SU-DHL-6 (cell line): ENCODE measurements at regions not wholly inside any gene's neighbourhood (a gene's known extent, or its start where the extent isn't known, plus 50 kb on each side); places are given as distances from the start of the nearest gene placed in this dataset.

Experiments used
- H2AFZ ChIP-seq: fragments of 200-600 bp; sonication (generic); 2 replicates; pipeline ENCODE4 v1.6.1; 2014; ENCODE audit warnings: low read depth, mild to moderate bottlenecking, moderate library complexity, mixed read lengths, antibody characterized with exemption, low read length; ENCODE audit not compliant: severe bottlenecking
- H3F3A ChIP-seq: fragments of 200-600 bp; shearing (Covaris generic); 2 replicates; pipeline ENCODE4 v1.6.0; 2016; ENCODE audit warnings: antibody characterized with exemption, mild to moderate bottlenecking; ENCODE audit not compliant: insufficient read depth
- H3K27ac ChIP-seq: fragments of 200-600 bp; sonication (generic); 2 replicates; pipeline ENCODE4 v1.5.1; 2016; ENCODE audit warnings: low read depth, mild to moderate bottlenecking, low read length, moderate library complexity, mixed read lengths
- H3K27me3 ChIP-seq: fragments of 200-600 bp; sonication (generic), shearing (Covaris generic); 2 replicates; pipeline ENCODE4 v1.6.0; 2014; ENCODE audit warnings: mild to moderate bottlenecking, low read length
- H3K36me3 ChIP-seq: fragments of 200-600 bp; sonication (generic); 2 replicates; pipeline ENCODE4 v1.6.1; 2014; ENCODE audit warnings: mild to moderate bottlenecking, low read length, mixed read lengths
- H3K4me2 ChIP-seq: fragments of 300-600, 200-600 bp; shearing (Covaris generic), sonication (generic); 2 replicates; pipeline ENCODE4 v1.6.0; 2014; ENCODE audit warnings: low read length, low read depth, mild to moderate bottlenecking; ENCODE audit not compliant: poor library complexity, severe bottlenecking
- H3K4me3 ChIP-seq: fragments of 200-600 bp; sonication (generic); 2 replicates; pipeline ENCODE4 v1.5.1; 2014; ENCODE audit warnings: antibody characterized with exemption, low read length, mild to moderate bottlenecking, mixed read lengths; ENCODE audit not compliant: insufficient read depth, poor library complexity, severe bottlenecking
- H3K79me2 ChIP-seq: fragments of 200-600 bp; sonication (generic); 2 replicates; pipeline ENCODE4 v1.6.1; 2014; ENCODE audit warnings: mild to moderate bottlenecking, low read length, moderate library complexity; ENCODE audit not compliant: insufficient read depth
- H3K9ac ChIP-seq: fragments of 200-600 bp; sonication (generic); 2 replicates; pipeline ENCODE4 v1.7.0; 2014; ENCODE audit warnings: mild to moderate bottlenecking, low read length
- H3K9me2 ChIP-seq: fragments of 200-600 bp; sonication (generic); replicated peaks from 2 replicates; pipeline ENCODE4 v1.6.1; 2014; ENCODE audit warnings: low read length; ENCODE audit not compliant: insufficient read depth
- H3K9me3 ChIP-seq: fragments of 200-600 bp; sonication (generic); 2 replicates; pipeline ENCODE4 v1.6.1; 2014; ENCODE audit warnings: low read length, mixed read lengths; ENCODE audit not compliant: insufficient read depth
- H4K20me1 ChIP-seq: fragments of 200-600 bp; sonication (generic); 2 replicates; pipeline ENCODE4 v1.6.1; 2014; ENCODE audit warnings: low read depth, mild to moderate bottlenecking, antibody characterized with exemption, low read length, moderate library complexity, mixed read lengths
- EZH2phosphoT487 ChIP-seq: fragments of 200-600 bp; sonication (generic), shearing (Covaris generic); conservative IDR thresholded peaks from 2 replicates; pipeline ENCODE4 v1.6.1; 2018; ENCODE audit warnings: mild to moderate bottlenecking, antibody characterized with exemption, low read length, moderate library complexity, mixed read lengths
- TF ChIP-seq, protein P1 (sequence below): fragments of 200-600 bp; sonication (generic); IDR thresholded peaks from one replicate; pipeline ENCODE4 v1.5.1; 2017; ENCODE audit warnings: antibody characterized with exemption, mild to moderate bottlenecking, low read length, moderate library complexity; ENCODE audit not compliant: insufficient read depth, poor library complexity, severe bottlenecking

DNA sequence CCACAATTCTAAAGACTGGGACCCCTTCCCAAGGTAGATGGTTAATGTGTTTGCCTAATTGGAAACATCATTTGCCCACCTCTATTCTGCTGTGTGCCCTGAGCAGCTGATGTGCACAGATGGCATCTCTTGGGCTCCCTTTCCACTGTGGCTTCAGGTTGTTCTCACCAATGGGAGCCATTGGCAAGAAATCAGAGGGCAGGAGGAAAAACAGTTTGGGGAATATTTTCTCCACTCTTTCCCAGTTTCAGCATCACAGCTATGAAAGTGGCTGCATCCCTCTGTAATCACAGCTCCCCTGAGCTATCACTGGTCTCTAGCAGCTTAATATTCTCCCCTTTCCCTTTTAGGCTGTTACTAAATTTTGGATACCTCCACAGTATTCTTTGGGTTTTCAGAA is 911.6 kb upstream of the SEMA6A start:
- Histone ChIP-seq H3K9me3 (no peaks in the 10 kb centered on the region), H3K27me3 (no peaks in the 10 kb centered on the region), H3K9ac (no peak overlapping the region), H2AFZ (no peak overlapping the region), H3K27ac (no peak overlapping the region), H3F3A (no peaks in the 10 kb centered on the region), H3K9me2 (no peaks in the 10 kb centered on the region), H4K20me1 (no peaks in the 10 kb centered on the region), H3K36me3 (no peaks in the 10 kb centered on the region), H3K79me2 (no peaks in the 10 kb centered on the region), H3K4me3 (no peak overlapping the region), H3K4me2 (no peak overlapping the region)
- no peak for TF ChIP-seq EZH2phosphoT487
- TF ChIP-seq, protein P1, sequence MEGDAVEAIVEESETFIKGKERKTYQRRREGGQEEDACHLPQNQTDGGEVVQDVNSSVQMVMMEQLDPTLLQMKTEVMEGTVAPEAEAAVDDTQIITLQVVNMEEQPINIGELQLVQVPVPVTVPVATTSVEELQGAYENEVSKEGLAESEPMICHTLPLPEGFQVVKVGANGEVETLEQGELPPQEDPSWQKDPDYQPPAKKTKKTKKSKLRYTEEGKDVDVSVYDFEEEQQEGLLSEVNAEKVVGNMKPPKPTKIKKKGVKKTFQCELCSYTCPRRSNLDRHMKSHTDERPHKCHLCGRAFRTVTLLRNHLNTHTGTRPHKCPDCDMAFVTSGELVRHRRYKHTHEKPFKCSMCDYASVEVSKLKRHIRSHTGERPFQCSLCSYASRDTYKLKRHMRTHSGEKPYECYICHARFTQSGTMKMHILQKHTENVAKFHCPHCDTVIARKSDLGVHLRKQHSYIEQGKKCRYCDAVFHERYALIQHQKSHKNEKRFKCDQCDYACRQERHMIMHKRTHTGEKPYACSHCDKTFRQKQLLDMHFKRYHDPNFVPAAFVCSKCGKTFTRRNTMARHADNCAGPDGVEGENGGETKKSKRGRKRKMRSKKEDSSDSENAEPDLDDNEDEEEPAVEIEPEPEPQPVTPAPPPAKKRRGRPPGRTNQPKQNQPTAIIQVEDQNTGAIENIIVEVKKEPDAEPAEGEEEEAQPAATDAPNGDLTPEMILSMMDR = no peak

GRCh38 chr5:117475919-117476318 is 901.3 kb upstream of the SEMA6A start:
- no peak overlapping the region for H3K4me3 ChIP-seq
- H3K27me3 ChIP-seq = no peaks in the 10 kb centered on the region
- no peaks in the 10 kb centered on the region for H3K36me3 ChIP-seq
- no peaks in the 10 kb centered on the region for H3K79me2 ChIP-seq
- no peak overlapping the region for H3K27ac ChIP-seq
- TF ChIP-seq EZH2phosphoT487 = no peak
- TF ChIP-seq, protein P1 = no peak
- H3K4me2 ChIP-seq = no peak overlapping the region
- no peak overlapping the region for H3K9ac ChIP-seq
- no peaks in the 10 kb centered on the region for H4K20me1 ChIP-seq
- no peaks in the 10 kb centered on the region for H3K9me3 ChIP-seq
- H3F3A ChIP-seq = no peaks in the 10 kb centered on the region
- no peak overlapping the region for H2AFZ ChIP-seq
- H3K9me2 ChIP-seq = no peaks in the 10 kb centered on the region

DNA sequence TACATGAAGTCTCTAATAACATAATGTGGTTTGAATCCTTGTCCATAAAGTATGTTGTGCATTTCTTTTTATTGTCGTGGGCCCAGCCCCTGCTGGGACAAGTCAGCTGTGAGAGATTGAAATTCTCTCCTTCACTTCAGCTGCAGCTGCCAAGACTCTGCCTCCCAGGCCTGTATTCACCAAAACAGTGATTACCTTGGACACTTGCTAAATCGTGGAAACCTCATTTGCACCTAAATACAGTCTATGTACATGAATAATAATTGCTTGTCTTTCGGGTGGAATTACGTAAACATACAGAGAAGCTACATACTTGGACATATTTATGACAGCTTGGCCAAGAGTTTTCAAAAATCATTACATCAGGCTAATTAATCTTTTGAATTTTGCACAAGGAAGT is 898.5 kb upstream of the SEMA6A start:
- Histone ChIP-seq H3K4me3 (no peak overlapping the region), H3K27me3 (no peaks in the 10 kb centered on the region), H3K9me2 (no peaks in the 10 kb centered on the region), H3K36me3 (no peaks in the 10 kb centered on the region), H3K27ac (no peak overlapping the region), H3K4me2 (no peak overlapping the region), H4K20me1 (no peaks in the 10 kb centered on the region), H3K79me2 (no peaks in the 10 kb centered on the region), H2AFZ (no peak overlapping the region), H3K9ac (no peak overlapping the region), H3K9me3 (no peaks in the 10 kb centered on the region), H3F3A (no peaks in the 10 kb centered on the region)
- TF ChIP-seq EZH2phosphoT487 = no peak
- TF ChIP-seq, protein P1 = no peak
